ENCODE measurements at regions not wholly inside any gene's neighbourhood (a gene's known extent, or its start where the extent isn't known, plus 50 kb on each side); places are given as distances from the start of the nearest gene placed in this dataset.

GRCh38 chr12:71000748-71001147, 80.2 kb upstream of the PTPRR start:
- DNase-seq (ENCODE audit: low spot score in 2 of 2) = no peak
- no peak for TF ChIP-seq EP300 (IDR thresholded peaks at IDR 0.05)
- no peak for TF ChIP-seq POLR2AphosphoS5 (IDR thresholded peaks at IDR 0.05)
- no peak for TF ChIP-seq POLR2A (IDR thresholded peaks at IDR 0.05)
- H3K9me3 ChIP-seq = no peaks in the 10 kb centered on the region
- no peaks in the 10 kb centered on the region for H3K4me1 ChIP-seq
- H3K36me3 ChIP-seq = no peaks in the 10 kb centered on the region
- H3K27me3 ChIP-seq = no peaks in the 10 kb centered on the region
- 70% methylated on average over 1 of the region's 1 CpG for WGBS
- H3K4me3 ChIP-seq = no peak overlapping the region
- no peak overlapping the region for H3K27ac ChIP-seq

- Histone ChIP-seq H3K4me1 (no peaks in the 10 kb centered on the region), H3K9me3 (no peaks in the 10 kb centered on the region), H3K36me3 (no peaks in the 10 kb centered on the region), H3K4me3 (no peak overlapping the region), H3K27me3 (no peaks in the 10 kb centered on the region), H3K27ac (peak overlapping the region; percentile 10)
- TF ChIP-seq POLR2AphosphoS5 (IDR thresholded peaks at IDR 0.05) (no peak), POLR2A (IDR thresholded peaks at IDR 0.05) (no peak), EP300 (IDR thresholded peaks at IDR 0.05) (no peak), CTCF (IDR thresholded peaks at IDR 0.05) (no peak)
- WGBS = 84% methylated on average over 2 of the region's 2 CpGs
- no peak for DNase-seq (ENCODE audit: low spot score in 2 of 2)
Measured at GRCh38 chr12:71000255-71000654, 79.7 kb upstream of the PTPRR start.

GRCh38 chr12:70994217-70994788, 73.8 kb upstream of the PTPRR start:
- Histone ChIP-seq H3K27ac (peak overlapping the region; percentile 60), H3K4me3 (no peak overlapping the region), H3K9me3 (no peaks in the 10 kb centered on the region), H3K4me1 (peaks cover 14% of the 10 kb centered on the region), H3K27me3 (no peaks in the 10 kb centered on the region), H3K36me3 (no peaks in the 10 kb centered on the region)
- TF ChIP-seq EP300 (IDR thresholded peaks at IDR 0.05) (no peak), POLR2A (IDR thresholded peaks at IDR 0.05) (no peak), POLR2AphosphoS5 (IDR thresholded peaks at IDR 0.05) (peak in 1 of 3 donors; percentile 87)
- WGBS = 51% methylated on average over 5 of the region's 5 CpGs
- DNase-seq (ENCODE audit: low spot score in 2 of 2) = no peak

- H3K4me1 ChIP-seq = peaks cover 15% of the 10 kb centered on the region
- H3K36me3 ChIP-seq = no peaks in the 10 kb centered on the region
- TF ChIP-seq CTCF (IDR thresholded peaks at IDR 0.05) (no peak), POLR2AphosphoS5 (IDR thresholded peaks at IDR 0.05) (no peak), EP300 (IDR thresholded peaks at IDR 0.05) (no peak), POLR2A (IDR thresholded peaks at IDR 0.05) (no peak)
- no peak for DNase-seq (ENCODE audit: low spot score in 2 of 2)
- H3K4me3 ChIP-seq = no peak overlapping the region
- H3K27ac ChIP-seq = no peak overlapping the region
- WGBS = 60% methylated on average over 2 of the region's 2 CpGs
- H3K27me3 ChIP-seq = no peaks in the 10 kb centered on the region
- no peaks in the 10 kb centered on the region for H3K9me3 ChIP-seq
Measured at GRCh38 chr12:70989232-70989631, 68.7 kb upstream of the PTPRR start.

GRCh38 chr12:70985850-70986249, 65.3 kb upstream of the PTPRR start:
- DNase-seq (ENCODE audit: low spot score in 2 of 2) = no peak
- H3K9me3 ChIP-seq = no peaks in the 10 kb centered on the region
- H3K36me3 ChIP-seq = no peaks in the 10 kb centered on the region
- 46% methylated on average over 1 of the region's 1 CpG for WGBS
- no peak overlapping the region for H3K27ac ChIP-seq
- peaks cover 6% of the 10 kb centered on the region for H3K4me1 ChIP-seq
- TF ChIP-seq POLR2AphosphoS5 (IDR thresholded peaks at IDR 0.05) (no peak), CTCF (IDR thresholded peaks at IDR 0.05) (no peak), POLR2A (IDR thresholded peaks at IDR 0.05) (no peak), EP300 (IDR thresholded peaks at IDR 0.05) (no peak)
- H3K4me3 ChIP-seq = no peak overlapping the region
- H3K27me3 ChIP-seq = no peaks in the 10 kb centered on the region

GRCh38 chr12:70983692-70984091, 63.2 kb upstream of the PTPRR start:
- 93% methylated on average over 4 of the region's 4 CpGs for WGBS
- no peak for DNase-seq (ENCODE audit: low spot score in 2 of 2)
- Histone ChIP-seq H3K4me3 (no peak overlapping the region), H3K4me1 (peaks cover 6% of the 10 kb centered on the region), H3K27ac (no peak overlapping the region), H3K36me3 (no peaks in the 10 kb centered on the region), H3K9me3 (no peaks in the 10 kb centered on the region), H3K27me3 (no peaks in the 10 kb centered on the region)
- TF ChIP-seq EP300 (IDR thresholded peaks at IDR 0.05) (no peak), CTCF (IDR thresholded peaks at IDR 0.05) (no peak), POLR2AphosphoS5 (IDR thresholded peaks at IDR 0.05) (no peak), POLR2A (IDR thresholded peaks at IDR 0.05) (no peak)

Data from suprapubic skin (tissue), 4 donors.